HG02938 (cell line): ENCODE measurements at regions not wholly inside any gene's neighbourhood (a gene's known extent, or its start where the extent isn't known, plus 50 kb on each side); places are given as distances from the start of the nearest gene placed in this dataset.

Experiments
- ATAC-seq: cut with Tn5 transposase; IDR thresholded peaks from one replicate; pipeline ENCODE4 v1.9.1; 2021; ENCODE audit warnings: mild to moderate bottlenecking, moderate library complexity; ENCODE audit not compliant: unreplicated experiment

- ATAC-seq: no peak
Observed at GRCh38 chr15:66832664-66833063, 130.6 kb downstream of the SMAD6 start.

- ATAC-seq: no peak
Observed at GRCh38 chr15:66833371-66833770, 131.3 kb downstream of the SMAD6 start.

DNA sequence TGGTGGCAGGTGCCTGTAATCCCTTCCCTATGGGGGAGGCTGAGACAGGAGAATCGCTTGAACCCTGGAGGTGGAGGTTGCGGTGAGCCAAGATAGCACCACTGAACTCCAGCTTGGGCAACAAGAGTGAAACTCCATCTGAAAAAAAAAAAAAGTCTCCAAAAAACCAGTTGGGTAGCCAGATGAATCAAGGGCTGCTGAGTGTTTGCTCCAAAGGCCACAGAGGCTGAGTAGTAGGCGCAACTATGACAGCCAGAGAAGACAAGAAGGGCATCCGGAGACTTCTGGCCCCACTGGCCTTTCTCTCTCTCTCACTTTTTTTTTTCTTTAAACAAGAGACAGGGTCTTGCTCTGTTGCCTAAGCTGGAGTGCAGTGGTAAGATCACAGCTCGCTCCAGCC lies 131.8 kb downstream of the SMAD6 start:
- ATAC-seq: no peak

- ATAC-seq: no peak
Observed at GRCh38 chr15:66834881-66835878, 133.1 kb downstream of the SMAD6 start.

DNA sequence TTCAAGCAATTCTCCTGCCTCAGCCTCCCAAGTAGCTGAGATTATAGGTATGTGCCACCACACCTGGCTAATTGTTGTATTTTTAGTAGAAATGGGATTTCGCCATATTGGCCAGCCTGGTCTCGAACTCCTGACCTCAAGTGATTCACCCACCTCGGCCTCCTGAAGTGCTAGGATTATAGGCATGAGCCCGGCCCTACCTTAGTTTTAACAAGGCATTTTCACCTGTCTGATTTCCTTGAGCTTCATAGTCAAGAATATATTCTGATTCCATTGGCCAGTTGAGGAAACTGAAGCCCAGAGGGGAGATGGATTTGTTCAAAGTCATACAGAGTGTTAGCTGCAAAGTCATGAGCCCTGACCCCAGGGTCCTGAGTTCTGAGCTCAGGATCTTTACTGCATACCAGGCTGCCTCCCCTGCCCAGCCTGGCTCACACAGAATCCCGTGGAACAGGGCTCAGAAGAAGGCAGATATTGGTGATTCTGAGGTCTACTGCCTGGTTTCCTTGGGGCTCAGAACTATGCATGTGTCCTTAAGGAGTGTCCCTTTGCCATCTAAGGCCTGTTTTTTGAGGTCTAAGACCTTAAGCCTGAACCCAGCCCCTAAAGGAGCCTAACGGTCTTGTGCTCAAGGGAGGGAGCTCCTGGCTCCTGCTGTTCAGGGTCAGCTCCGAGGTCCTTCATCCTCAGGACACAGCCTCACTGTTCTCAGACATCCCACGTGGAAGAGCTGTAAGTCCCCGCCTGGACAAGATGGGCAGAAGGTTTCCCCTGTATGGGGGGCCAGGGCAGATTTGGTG lies 134.4 kb downstream of the SMAD6 start:
- ATAC-seq: no peak

DNA sequence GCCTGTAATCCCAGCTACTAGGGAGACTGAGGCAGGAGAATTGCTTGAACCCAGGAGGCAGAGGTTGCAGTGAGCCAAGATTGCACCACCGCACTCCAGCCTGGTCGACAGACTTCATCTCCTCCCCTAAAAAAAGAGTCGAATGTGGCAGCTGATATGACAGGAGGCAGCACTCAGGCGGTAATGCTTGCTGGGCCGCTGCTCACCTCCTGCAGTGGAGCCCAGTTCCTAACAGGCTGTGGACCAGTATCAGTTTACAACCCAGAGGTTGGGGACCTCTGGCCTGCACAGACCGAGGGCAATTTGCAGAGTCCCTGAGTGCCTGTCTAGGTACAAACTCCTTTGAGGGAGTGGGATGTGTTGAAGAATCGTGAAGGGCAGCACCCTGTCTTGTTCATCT lies 136.2 kb downstream of the SMAD6 start:
- ATAC-seq: no peak

GRCh38 chr15:66838671-66839239 lies 136.7 kb downstream of the SMAD6 start:
- ATAC-seq: no peak

DNA sequence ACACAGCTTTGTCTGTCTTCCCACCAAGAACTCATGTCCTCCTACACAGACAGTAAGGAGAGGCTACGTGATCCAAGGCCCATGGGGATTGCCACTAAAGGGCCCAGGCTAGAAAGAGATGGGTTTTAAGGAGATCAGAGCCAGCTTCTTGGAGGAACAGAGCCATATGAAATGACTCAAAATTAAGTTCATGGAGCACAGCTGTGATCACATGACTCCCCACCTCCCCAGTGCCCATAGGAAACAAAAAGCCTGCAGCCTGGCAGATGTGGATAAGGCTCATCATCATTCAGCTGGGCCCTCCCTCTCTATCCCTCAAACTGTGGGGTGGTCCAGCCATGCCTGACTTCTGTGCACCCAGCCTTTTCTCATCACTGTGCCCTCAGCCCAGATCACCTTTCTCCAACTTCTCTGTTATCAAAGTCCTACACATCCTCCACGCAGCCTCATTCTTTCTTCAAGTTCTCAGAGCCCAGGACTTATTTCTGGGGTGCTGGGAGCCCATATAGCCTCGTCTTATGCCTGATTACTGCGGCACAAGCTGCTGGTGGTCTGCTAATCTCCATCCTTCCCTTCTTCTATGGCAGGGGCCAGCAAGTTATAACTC lies 137.6 kb downstream of the SMAD6 start:
- no peak for ATAC-seq

- no peak for ATAC-seq
Observed at GRCh38 chr15:66840615-66841390, 138.8 kb downstream of the SMAD6 start.

- no peak for ATAC-seq
Observed at GRCh38 chr15:66841953-66842681, 140.1 kb downstream of the SMAD6 start.

- no peak for ATAC-seq
Observed at GRCh38 chr15:66842710-66843441, 140.8 kb downstream of the SMAD6 start.

GRCh38 chr15:66843581-66843980 lies 141.5 kb downstream of the SMAD6 start:
- ATAC-seq: no peak

DNA sequence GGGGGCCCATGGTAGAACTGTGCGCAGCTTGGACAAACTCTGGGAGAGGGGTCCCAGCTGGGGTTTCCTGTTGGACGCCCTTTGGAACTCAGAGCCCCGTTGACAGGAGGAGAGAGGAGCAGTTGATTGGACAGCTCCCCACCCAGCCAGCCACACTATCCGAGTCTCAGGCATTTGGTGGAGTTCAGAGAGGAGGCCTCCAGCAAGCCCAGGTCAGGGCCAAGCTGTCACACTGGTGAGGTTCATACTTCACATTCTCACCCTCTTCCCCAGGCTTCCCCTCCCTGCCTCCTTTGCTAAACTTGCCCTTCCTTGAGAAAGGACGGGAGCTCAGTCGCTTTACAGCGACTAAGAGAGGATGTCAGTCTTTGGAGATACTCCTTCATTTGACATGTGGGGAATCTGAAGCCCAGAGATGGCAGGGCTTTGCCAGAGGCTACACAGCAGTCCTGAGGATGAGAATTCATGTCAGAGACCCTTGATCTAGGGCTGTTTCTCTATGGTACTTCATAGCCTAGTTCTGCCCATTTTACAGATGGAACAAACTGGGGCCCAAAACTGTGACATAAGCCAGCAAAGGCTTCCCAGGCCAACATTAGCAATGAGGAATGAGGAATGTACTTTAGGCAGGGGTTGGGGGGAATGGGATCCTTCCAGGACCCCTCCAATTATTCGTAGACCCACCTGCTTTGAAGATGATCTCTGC lies 142.2 kb downstream of the SMAD6 start:
- ATAC-seq: no peak

GRCh38 chr15:66844747-66845145 lies 142.7 kb downstream of the SMAD6 start:
- ATAC-seq: no peak

- no peak for ATAC-seq
Observed at GRCh38 chr15:66845266-66845785, 143.3 kb downstream of the SMAD6 start.

GRCh38 chr15:66846031-66846430 lies 144.0 kb downstream of the SMAD6 start:
- ATAC-seq: no peak

GRCh38 chr15:66846811-66847210 lies 144.8 kb downstream of the SMAD6 start:
- ATAC-seq: no peak

DNA sequence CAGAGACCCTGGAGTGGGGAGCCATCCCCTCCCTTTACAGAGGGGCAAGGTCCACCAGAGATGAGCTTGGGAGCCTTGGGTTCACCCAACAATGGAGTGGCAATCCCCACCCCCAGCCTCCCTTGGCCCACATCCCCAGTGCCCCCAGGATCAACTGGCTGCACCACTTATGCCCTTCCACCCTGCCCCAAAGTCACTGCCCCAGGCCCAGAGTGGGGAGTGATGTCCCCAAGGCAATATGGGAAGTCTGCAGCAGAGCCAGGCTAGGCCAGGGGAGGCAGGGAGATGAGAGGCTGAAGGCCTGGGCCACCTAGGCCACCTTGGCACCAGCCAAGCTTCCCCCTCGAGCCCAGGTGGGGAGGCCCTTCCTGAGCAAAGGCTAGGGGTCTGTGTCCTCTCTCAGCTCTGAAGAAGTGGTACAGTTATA lies 145.5 kb downstream of the SMAD6 start:
- ATAC-seq: no peak
